ENCODE measurements at regions not wholly inside any gene's neighbourhood (a gene's known extent, or its start where the extent isn't known, plus 50 kb on each side); places are given as distances from the start of the nearest gene placed in this dataset.

- no peak for TF ChIP-seq SMC3 (IDR thresholded peaks at IDR 0.05; ENCODE audit: low read length)
- peak; percentile 66 to 75 for TF ChIP-seq MAFK (conservative IDR thresholded peaks at IDR 0.05 in 1 of 2, IDR thresholded peaks at IDR 0.05 in 1 of 2; ENCODE audit: low read length in 2 of 2)
- TF ChIP-seq ARID5B (CRISPR knock-in tag; IDR thresholded peaks at IDR 0.05): 0 out of 2 replicates have a peak, but pooled peaks have one; percentile 35
- 0 out of 2 replicates have a peak, but pooled peaks have one; percentile 51 for TF ChIP-seq CHD4 (IDR thresholded peaks at IDR 0.05; ENCODE audit: borderline replicate concordance, low read length)
- TF ChIP-seq ZNF207 (IDR thresholded peaks at IDR 0.05; ENCODE audit: borderline replicate concordance): 0 out of 2 replicates have a peak, but pooled peaks have one; percentile 31
- TF ChIP-seq ZNF792 (CRISPR knock-in tag; IDR thresholded peaks at IDR 0.05): 0 out of 2 replicates have a peak, but pooled peaks have one; percentile 2
- TF ChIP-seq PCBP2 (optimal IDR thresholded peaks at IDR 0.05; ENCODE audit: low read depth, low read length, poor library complexity, severe bottlenecking): peak; percentile 58
- TF ChIP-seq KLF15 (CRISPR knock-in tag; IDR thresholded peaks at IDR 0.05; ENCODE audit: borderline replicate concordance): no peak
- peak; percentile 74; the same call in 1 of the 2 replicates for TF ChIP-seq SOX13 (IDR thresholded peaks at IDR 0.05)
- peak in 1 of 2 experiments; percentile 82; a peak in 2 of 4 replicates for TF ChIP-seq SOX13 (CRISPR knock-in tag; conservative IDR thresholded peaks at IDR 0.05 in 1 of 2, IDR thresholded peaks at IDR 0.05 in 1 of 2)
- peak; percentile 100 for TF ChIP-seq ZNF710 (CRISPR knock-in tag; IDR thresholded peaks at IDR 0.05; ENCODE audit: borderline replicate concordance)
- 0 out of 2 replicates have a peak, but pooled peaks have one; percentile 62 for TF ChIP-seq ZNF670 (CRISPR knock-in tag; IDR thresholded peaks at IDR 0.05; ENCODE audit: borderline replicate concordance)
- TF ChIP-seq, protein P1, sequence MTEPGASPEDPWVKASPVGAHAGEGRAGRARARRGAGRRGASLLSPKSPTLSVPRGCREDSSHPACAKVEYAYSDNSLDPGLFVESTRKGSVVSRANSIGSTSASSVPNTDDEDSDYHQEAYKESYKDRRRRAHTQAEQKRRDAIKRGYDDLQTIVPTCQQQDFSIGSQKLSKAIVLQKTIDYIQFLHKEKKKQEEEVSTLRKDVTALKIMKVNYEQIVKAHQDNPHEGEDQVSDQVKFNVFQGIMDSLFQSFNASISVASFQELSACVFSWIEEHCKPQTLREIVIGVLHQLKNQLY (CRISPR knock-in tag; IDR thresholded peaks at IDR 0.05): peak; percentile 98
- 0 out of 2 replicates have a peak, but pooled peaks have one; percentile 16 for TF ChIP-seq CEBPG (CRISPR knock-in tag; IDR thresholded peaks at IDR 0.05)
- peak; percentile 43 for TF ChIP-seq NCOA1 (CRISPR knock-in tag; IDR thresholded peaks at IDR 0.05)
- TF ChIP-seq SOX5 (CRISPR knock-in tag; IDR thresholded peaks at IDR 0.05; ENCODE audit: borderline replicate concordance): peak; percentile 67; the same call in 1 of the 2 replicates
- peak; percentile 38; the same call in 1 of the 2 replicates for TF ChIP-seq SIX1 (CRISPR knock-in tag; IDR thresholded peaks at IDR 0.05; ENCODE audit: borderline replicate concordance)
- TF ChIP-seq POLR2G (IDR thresholded peaks at IDR 0.05; ENCODE audit: low read depth, low read length): peak; percentile 40; the same call in 1 of the 2 replicates
- TF ChIP-seq ZNF331 (CRISPR knock-in tag; IDR thresholded peaks at IDR 0.05): peak; percentile 42
- TF ChIP-seq, protein P2, sequence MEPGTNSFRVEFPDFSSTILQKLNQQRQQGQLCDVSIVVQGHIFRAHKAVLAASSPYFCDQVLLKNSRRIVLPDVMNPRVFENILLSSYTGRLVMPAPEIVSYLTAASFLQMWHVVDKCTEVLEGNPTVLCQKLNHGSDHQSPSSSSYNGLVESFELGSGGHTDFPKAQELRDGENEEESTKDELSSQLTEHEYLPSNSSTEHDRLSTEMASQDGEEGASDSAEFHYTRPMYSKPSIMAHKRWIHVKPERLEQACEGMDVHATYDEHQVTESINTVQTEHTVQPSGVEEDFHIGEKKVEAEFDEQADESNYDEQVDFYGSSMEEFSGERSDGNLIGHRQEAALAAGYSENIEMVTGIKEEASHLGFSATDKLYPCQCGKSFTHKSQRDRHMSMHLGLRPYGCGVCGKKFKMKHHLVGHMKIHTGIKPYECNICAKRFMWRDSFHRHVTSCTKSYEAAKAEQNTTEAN (CRISPR knock-in tag; conservative IDR thresholded peaks at IDR 0.05): no peak
- TF ChIP-seq, protein P3, sequence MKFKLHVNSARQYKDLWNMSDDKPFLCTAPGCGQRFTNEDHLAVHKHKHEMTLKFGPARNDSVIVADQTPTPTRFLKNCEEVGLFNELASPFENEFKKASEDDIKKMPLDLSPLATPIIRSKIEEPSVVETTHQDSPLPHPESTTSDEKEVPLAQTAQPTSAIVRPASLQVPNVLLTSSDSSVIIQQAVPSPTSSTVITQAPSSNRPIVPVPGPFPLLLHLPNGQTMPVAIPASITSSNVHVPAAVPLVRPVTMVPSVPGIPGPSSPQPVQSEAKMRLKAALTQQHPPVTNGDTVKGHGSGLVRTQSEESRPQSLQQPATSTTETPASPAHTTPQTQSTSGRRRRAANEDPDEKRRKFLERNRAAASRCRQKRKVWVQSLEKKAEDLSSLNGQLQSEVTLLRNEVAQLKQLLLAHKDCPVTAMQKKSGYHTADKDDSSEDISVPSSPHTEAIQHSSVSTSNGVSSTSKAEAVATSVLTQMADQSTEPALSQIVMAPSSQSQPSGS (CRISPR knock-in tag; IDR thresholded peaks at IDR 0.05): no peak
These were observed 143.4 kb upstream of the ERRFI1 start (continued) for GRCh38 chr1:8169364-8170058.
